Pulmonary artery endothelial cell (primary cell): ENCODE measurements at regions not wholly inside any gene's neighbourhood (a gene's known extent, or its start where the extent isn't known, plus 50 kb on each side); places are given as distances from the start of the nearest gene placed in this dataset.

ENCODE experiments used
- DNase-seq: peaks from one replicate; pipeline ENCODE4 v3.0.0-alpha.2; 2011; ENCODE audit warnings: low read depth, low spot score

GRCh38 chr13:97110936-97111335 is 111.2 kb upstream of the MBNL2 start:
- DNase-seq: no peak

GRCh38 chr13:97111756-97112155 is 110.4 kb upstream of the MBNL2 start:
- DNase-seq: no peak

DNA sequence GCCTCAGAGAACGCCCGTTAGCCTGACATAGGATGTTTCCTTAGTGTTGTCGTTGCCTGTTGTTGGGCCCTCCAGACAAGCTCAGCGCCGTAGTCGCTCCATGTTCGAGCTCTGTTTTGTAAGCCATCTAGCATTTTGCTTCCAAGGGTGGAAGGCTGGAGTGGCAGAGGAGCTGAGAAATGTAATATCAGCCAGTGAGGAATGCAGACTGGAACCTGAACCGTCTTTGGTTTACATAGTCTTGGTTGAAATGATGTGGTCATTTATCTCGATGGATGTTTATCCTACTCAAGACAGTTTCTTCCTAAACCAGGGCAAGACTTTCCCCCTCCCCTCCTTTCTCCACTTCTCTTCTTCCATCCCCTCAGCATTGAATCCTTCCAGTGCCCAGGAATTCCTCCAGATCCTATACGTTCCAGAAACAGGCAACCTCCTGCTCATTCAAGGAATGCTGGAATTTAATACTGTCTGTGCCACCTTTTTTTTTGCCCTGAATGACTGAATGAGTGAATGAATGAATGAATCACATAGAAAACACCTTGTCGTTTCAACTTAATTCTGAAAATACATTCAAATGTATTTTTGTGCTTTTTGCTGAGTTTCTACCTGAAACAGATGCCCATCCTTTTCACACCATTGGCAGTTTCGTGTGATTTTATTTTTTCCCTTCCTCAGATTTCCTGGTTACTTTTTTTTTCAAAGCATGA is 109.5 kb upstream of the MBNL2 start:
- DNase-seq: no peak

DNA sequence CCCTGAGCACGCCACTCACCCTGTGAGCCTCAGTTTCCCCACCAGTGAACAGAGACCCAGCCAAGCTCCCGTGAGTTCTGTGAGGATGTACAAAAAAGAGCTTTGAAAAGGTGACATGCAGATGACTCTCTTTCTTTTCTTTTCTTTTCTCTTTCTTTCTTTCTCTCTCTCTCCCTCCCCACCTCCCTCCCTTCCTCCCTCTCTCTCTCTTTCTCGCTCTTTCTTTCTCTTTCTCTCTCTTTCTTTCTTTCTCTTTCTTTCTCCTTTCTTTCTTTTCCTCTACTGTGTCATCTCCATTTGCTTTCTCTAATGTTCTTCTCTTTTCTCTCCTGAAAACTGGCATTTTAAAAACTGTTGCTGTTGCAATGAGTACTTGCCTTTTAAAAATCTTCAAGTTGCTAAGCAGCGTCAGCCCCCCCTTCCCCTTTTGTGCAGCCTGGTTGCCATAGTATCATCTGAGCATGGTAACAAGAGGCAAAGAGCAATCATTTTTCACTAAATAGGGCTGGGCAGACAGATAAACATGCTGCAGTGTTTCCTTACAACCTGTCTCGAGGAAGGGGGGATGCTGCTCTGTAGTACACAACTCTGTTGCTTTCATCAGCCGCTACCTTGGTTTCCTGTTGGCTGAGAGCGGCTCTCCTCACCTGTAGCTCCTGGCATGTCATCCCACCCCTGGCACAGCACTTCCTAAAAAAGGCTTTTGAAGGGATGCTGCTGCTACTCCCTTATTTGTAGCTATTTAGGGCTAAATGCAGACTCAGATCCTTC is 108.7 kb upstream of the MBNL2 start:
- no peak for DNase-seq

DNA sequence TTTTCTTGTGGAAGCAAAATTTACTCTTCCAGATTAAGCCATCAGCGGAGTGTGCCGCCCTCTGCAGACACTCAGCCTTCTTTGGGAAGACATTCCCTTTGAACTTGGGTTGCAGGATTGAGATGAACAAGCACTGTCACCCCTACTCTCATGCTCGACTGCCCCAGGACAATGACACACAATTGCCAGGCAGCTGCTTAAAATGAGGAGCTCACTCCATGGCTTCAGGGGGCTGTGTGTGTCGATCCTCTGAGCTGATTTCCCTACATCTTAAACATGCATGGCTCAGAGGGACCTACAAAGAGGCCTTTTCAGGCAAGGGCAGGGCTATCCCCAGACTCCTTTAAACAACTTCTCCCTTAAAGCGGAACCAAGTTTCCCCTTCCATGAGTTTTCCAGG is 107.5 kb upstream of the MBNL2 start:
- DNase-seq: no peak

GRCh38 chr13:97116754-97117153 is 105.4 kb upstream of the MBNL2 start:
- DNase-seq: peak; percentile 24

GRCh38 chr13:97117388-97117910 is 104.7 kb upstream of the MBNL2 start:
- no peak for DNase-seq

DNA sequence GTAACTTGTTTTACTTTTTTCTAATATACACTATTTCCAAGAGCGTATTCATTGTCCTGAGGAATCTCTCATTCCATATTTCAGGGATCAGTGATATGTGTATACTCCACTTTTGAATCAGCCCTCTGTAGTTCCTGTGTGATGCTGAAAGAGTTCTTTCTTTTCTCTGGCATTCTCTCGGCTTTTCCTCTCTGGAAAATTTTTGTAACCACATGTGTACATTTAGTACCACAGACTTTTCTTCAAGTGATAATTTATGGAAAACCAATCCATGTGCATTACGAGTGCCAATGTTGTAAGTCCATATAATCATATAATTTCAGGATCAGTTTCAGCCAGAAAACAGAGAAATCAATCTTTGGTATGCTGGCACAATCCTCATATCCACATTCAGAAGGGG is 102.2 kb upstream of the MBNL2 start:
- no peak for DNase-seq

- no peak for DNase-seq
These were observed 101.8 kb upstream of the MBNL2 start for GRCh38 chr13:97120346-97120745.

GRCh38 chr13:97120976-97121375 is 101.2 kb upstream of the MBNL2 start:
- DNase-seq: no peak

DNA sequence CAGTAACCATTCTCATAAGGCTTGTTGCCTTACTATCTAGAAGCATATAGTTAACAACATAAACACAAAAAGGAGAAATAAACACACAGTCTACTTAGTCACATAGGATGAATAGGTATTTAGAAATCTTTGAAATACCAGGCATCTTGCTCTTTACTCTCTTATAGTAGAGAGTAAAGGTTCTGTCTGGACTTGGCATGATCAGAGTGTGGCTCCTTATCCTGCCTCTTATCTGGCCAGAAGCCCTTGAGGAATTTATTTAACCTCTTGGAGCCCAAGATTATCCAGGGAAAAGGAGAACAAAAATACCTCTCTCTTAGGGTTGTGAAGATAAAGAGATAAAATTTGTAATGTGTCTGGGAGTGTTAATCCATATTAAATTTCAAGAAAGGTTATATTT is 100.2 kb upstream of the MBNL2 start:
- DNase-seq: no peak

- peak; percentile 35 for DNase-seq
These were observed 99.6 kb upstream of the MBNL2 start for GRCh38 chr13:97122381-97122996.

DNA sequence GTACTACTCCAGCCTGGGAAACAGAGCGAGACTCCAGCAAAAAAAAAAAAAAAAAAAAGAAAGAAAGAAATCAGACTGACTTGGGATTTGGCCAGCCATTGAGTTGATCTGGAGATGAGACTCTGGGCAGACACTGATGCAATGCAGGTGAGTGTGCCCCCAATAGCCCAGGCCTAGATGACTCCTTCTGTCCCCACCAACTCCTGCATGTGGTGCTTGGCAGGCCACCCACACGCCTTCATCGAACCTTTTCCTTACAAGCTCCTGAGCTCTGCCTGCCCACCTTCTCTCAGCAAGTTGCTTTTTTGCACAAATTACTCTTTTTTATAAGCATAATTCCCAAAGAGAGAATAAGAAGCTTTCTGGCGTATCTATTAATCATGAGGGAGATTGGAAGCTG is 97.9 kb upstream of the MBNL2 start:
- no peak for DNase-seq

GRCh38 chr13:97124915-97125809 is 97.0 kb upstream of the MBNL2 start:
- no peak for DNase-seq

DNA sequence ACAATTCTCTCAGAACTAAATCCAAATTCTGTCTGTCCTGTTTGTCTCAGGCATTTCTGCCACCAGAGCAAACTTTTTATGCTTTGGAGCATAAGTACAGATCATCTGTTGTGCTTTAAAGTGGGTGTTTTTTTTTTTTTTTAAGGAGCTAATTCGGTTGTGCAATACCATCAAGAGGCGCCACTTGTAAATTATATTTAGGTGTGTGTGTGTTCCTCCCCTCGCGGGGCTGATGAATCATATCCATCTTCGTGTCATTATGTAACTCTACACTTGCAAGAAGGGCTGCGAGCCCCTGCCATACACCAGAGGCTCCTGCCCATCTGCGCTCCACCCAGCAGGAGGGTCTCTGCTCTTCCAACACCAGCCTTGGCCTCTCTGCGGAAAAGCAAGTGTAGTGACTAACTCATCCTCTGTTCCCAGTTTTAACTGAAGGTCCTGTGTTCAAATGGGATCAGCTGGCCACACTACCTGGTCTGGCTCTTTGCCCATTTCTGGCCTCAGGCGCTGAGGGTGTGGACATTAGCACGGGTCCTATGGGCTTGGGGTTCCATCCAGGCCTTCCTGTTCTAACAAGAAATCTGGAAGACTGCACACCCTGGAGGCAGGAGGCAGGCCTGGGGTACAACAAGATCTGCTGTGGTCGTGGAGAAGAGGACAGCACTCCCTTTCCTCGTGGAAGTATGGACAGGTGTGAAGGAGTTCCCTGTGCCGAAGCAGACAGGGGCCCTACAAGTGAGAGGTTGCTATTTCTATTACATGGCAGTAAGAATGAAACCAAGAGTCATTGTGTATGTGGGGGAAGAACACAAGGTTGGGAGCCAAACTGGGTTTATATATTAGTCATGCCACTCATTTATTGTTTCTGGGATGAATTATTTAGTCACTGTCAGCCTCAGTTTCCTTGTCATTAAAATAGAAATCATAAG is 96.1 kb upstream of the MBNL2 start:
- DNase-seq: no peak

DNA sequence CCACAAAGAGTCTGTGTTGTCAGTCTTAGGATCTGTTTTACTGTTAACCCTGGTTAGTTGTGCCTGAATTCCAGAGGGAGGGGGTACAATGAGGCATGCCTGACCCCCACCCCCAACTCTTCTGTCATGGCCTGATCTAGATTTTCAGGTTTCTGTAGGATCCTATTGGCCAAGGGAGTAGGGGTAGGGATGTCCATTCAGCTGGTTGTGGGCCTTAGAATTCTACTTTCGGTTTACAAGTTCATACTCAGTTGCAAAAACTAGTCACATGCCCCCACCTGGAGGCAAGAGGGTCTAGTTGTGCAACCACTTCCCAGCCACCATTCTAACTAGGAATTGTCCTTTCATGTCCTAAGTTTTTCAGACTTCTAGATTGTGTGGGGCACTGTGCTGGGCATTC is 94.3 kb upstream of the MBNL2 start:
- DNase-seq: no peak

- no peak for DNase-seq
These were observed 91.9 kb upstream of the MBNL2 start for GRCh38 chr13:97130190-97130589.

GRCh38 chr13:97131447-97131846 is 90.7 kb upstream of the MBNL2 start:
- no peak for DNase-seq

DNA sequence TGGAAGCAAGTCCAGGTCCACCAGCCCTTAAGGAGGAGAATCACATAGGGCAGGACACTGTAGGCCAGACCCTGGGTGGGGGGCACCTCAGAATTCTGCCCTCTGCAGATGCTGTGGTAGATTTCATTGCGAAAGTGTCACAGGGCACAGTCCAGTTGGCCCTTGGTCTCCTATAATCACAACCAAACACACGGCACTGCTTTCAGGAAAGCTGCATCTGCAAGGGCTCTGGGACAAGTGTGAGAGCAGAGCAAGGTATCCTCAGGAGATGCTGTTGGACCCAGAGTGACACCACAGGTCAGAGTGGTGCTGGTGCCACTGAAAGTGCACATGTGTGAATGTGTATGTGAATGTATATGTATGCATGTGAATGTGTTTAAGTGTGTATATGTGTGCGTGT is 88.6 kb upstream of the MBNL2 start:
- DNase-seq: no peak

- DNase-seq: no peak
These were observed 88.2 kb upstream of the MBNL2 start for GRCh38 chr13:97133955-97134354.
